Right cardiac atrium (tissue), 5 donors: ENCODE measurements at regions not wholly inside any gene's neighbourhood (a gene's known extent, or its start where the extent isn't known, plus 50 kb on each side); places are given as distances from the start of the nearest gene placed in this dataset.
"Not testable (repeated sequence)": the region's sequence is repeated elsewhere in the genome, so short reads cannot be mapped to it uniquely, and the experiment has no call there.

Experiments
- ATAC-seq, 2 donors: fragments of 200-7000 bp; cut with Tn5 transposase; one replicate each; pipeline versions ENCODE4 v1.8.0 to v1.9.1; 2020; ENCODE audit warnings: moderate library complexity in 2 of 2, mild to moderate bottlenecking in 1 of 2
- DNase-seq, 3 donors: peaks; one replicate each; pipeline ENCODE4 v3.0.0-alpha.2; 2020
- H3K27ac ChIP-seq: one replicate; pipeline ENCODE4 v1.5.1; 2013; ENCODE audit warnings: mild to moderate bottlenecking, low read length, control low read depth, moderate library complexity
- H3K27me3 ChIP-seq: one replicate; pipeline ENCODE4 v1.6.1; 2013; ENCODE audit not compliant: control insufficient read depth, insufficient read depth
- H3K4me1 ChIP-seq: one replicate; pipeline ENCODE4 v1.6.1; 2013; ENCODE audit warnings: low read length; ENCODE audit not compliant: control insufficient read depth, insufficient read depth
- H3K4me3 ChIP-seq: one replicate; pipeline ENCODE4 v1.5.1; 2013; ENCODE audit warnings: low read length, control low read depth
- H3K9me3 ChIP-seq: one replicate; pipeline ENCODE4 v1.6.1; 2013; ENCODE audit warnings: low read length; ENCODE audit not compliant: control insufficient read depth
- WGBS: extraction: QIAGEN DNeasy Blood & Tissue Kit; methylation state at CpG from one replicate; pipeline ENCODE4 v1.1.7; 2013; 5-methylcytosine and 5-hydroxymethylcytosine counted together
- intact Hi-C, 4 donors: fragments of 100-400 bp; cut with DNase I; formaldehyde crosslinking; loops; one replicate each; pipeline versions ENCODE4 v1.11.0 to v1.14.0; 2022 to 2023
- donor health status: healthy with polysubstance abuse.
- donor health status: DM: no; HTN: yes; CAD: no.
- donor health status: DM: no; HTN: no; CAD: no.
- donor health status: DM: no; HTN: yes; CAD: no; lungs with severe emphysema.
- donor health status: DM: yes; HTN: yes; CAD: no.

- H3K4me3 ChIP-seq: peak overlapping the region; percentile 76
- intact Hi-C loops, H3K27me3 ChIP-seq, H3K4me1 ChIP-seq, H3K9me3 ChIP-seq: not testable (repeated sequence)
- DNase-seq: peak; percentile 88 to 94 (median 94)
- ATAC-seq: peak; percentile 97 to 99
- peak overlapping the region; percentile 51 for H3K27ac ChIP-seq
- WGBS: 2% methylated on average over 45 of the region's 45 CpGs
Measured at GRCh38 chr1:148402152-148403084, 80.7 kb downstream of the PPIAL4G start.

DNA sequence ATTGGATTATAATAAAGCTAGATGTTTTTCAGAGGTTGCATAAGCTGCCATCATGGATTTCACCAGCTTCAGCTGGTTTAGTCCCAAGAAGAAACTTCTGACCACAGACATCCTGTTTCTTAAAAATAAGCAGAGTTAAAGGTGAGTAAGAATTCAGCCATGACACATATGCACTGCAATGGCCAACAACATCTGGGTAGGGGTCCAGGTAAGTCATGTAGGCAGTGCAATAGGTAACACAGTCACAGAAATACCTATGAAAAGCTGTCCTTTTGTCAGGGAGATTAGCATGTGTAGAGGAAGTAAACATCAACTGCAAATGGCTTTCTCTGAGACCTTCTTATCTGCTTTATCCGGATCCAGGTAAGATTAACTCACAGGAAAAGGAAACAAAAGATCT lies 85.6 kb downstream of the PPIAL4G start:
- DNase-seq, H3K27ac ChIP-seq, H3K9me3 ChIP-seq, H3K4me3 ChIP-seq, H3K4me1 ChIP-seq, intact Hi-C loops, ATAC-seq, H3K27me3 ChIP-seq: not testable (repeated sequence)
- 53% methylated on average over 1 of the region's 1 CpG for WGBS

DNA sequence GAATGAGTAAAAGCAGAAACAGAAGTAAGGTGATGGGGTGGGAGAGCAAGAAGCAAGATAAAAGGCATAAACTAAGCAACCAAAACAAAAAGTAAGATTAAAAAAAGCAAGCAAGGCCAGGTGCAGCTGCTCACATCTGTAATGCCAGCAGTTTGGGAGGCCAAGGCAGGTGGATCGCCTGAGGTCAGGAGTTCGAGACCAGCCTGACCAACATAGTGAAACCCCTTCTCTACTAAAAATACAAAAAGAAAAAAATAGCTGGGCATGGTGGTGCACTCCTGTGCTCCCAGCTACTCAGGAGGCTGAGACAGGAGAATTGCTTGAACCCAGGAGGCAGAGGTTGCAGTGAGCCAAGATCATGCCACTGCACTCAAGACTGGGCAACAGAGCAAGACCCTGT lies 90.6 kb downstream of the PPIAL4G start:
- H3K27ac ChIP-seq, H3K4me3 ChIP-seq, ATAC-seq, intact Hi-C loops, H3K27me3 ChIP-seq, H3K9me3 ChIP-seq, H3K4me1 ChIP-seq, DNase-seq: not testable (repeated sequence)
- 96% methylated on average over 2 of the region's 2 CpGs for WGBS

GRCh38 chr1:148391323-148391722 lies 91.8 kb downstream of the PPIAL4G start:
- H3K4me3 ChIP-seq, H3K27ac ChIP-seq, H3K27me3 ChIP-seq, H3K4me1 ChIP-seq, H3K9me3 ChIP-seq, intact Hi-C loops, ATAC-seq, DNase-seq: not testable (repeated sequence)
- 89% methylated on average over 4 of the region's 4 CpGs for WGBS

- Histone ChIP-seq H3K9me3 (no peaks in the 10 kb centered on the region), H3K4me3 (peak overlapping the region; percentile 35), H3K4me1 (no peaks in the 10 kb centered on the region), H3K27ac (peak overlapping the region; percentile 49), H3K27me3 (no peaks in the 10 kb centered on the region)
- intact Hi-C loops: no loop called here
- ATAC-seq: no peak
- DNase-seq: no peak
- WGBS: 31% methylated on average over 6 of the region's 6 CpGs
Measured at GRCh38 chr1:148389027-148389339, 94.1 kb downstream of the PPIAL4G start.

DNA sequence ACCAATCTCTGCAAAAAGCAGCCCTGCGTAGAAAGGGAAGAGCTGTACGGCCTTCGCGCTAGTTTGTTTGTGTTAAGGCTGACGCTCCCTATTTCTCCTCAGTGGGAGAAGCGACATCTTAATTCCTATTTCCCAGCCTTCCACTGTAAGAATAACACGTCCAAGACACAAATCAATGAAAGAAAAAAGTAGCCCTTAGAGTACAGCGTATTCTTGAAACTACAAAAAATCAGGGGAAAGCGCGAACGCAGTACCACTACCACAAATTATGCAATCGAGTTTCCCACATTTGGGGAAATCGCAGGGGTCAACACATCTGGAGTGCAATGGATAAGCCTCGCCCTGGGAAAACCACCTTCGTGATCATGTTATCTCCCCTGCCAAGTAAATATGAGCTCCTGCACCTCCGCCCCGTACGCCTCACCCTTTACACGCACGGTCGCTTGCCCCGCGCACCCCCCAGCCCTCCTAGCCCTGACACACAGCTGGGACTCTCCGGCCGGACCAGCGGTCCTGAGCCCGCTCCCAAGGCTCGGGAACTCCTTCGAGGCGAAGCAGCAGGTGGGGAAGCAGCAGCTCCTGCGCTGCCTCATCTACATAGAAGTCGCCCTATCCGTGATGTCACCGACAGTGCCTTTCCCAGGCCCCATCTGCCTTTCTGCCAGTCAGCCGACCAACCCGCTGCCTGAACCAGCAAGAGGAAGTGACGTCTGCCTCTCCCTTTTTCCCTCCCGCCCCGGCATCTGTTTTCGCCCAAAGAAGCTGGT lies 94.7 kb downstream of the PPIAL4G start:
- Histone ChIP-seq H3K27me3 (no peaks in the 10 kb centered on the region), H3K4me1 (no peaks in the 10 kb centered on the region), H3K9me3 (no peaks in the 10 kb centered on the region), H3K27ac (peak overlapping the region; percentile 49), H3K4me3 (peak overlapping the region; percentile 35)
- intact Hi-C loops: no loop called here
- DNase-seq: peak; percentile 90 to 95 (median 93)
- peak; percentile 94 to 97 for ATAC-seq
- WGBS: 6% methylated on average over 40 of the region's 40 CpGs

DNA sequence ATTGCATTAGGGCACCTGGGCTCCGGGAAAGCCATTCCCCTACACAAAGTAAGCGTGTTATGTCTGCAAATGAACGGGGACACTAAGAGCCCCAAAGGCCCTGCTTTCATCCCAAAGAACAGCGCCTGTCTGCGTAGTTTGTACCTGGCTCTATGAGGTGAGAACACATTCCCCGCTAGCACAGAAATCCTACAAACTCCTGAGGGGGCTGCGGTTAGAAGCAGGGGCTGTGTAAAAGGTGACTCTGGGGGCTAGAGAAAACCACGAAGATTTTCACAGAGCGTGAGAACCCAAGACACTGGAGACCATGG lies 95.2 kb downstream of the PPIAL4G start:
- H3K4me3 ChIP-seq, ATAC-seq, H3K4me1 ChIP-seq, H3K27me3 ChIP-seq, H3K9me3 ChIP-seq, intact Hi-C loops, DNase-seq: not testable (repeated sequence)
- WGBS: 52% methylated on average over 9 of the region's 9 CpGs
- H3K27ac ChIP-seq: peak overlapping the region; percentile 30

GRCh38 chr1:148387122-148387948 lies 95.8 kb downstream of the PPIAL4G start:
- H3K4me3 ChIP-seq, H3K4me1 ChIP-seq, H3K27ac ChIP-seq, ATAC-seq, H3K27me3 ChIP-seq, DNase-seq, H3K9me3 ChIP-seq, intact Hi-C loops: not testable (repeated sequence)
- 77% methylated on average over 18 of the region's 18 CpGs for WGBS

DNA sequence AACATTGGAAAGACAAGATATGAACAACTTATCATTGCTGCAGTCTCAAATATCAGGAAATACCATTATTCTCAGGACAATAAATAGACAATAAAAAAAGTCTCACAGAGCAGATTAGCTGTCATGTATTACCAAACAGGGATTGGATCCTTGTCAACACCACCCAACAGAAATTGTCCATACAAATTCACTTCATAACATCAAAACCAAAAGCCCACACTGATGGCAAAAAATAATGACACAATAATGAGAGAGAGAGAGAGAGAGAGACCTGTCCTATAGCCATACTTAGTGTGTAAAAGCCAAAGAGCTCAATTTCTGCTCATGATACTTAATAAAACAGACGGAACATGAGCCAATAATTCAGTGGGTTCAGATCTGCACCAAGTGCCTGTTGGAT lies 96.5 kb downstream of the PPIAL4G start:
- Histone ChIP-seq H3K9me3 (no peaks in the 10 kb centered on the region), H3K27ac (no peak overlapping the region), H3K4me3 (no peak overlapping the region), H3K27me3 (no peaks in the 10 kb centered on the region), H3K4me1 (no peaks in the 10 kb centered on the region)
- ATAC-seq (no peak), DNase-seq (no peak)
- intact Hi-C loops: no loop called here
- 98% methylated on average over 1 of the region's 1 CpG for WGBS

GRCh38 chr1:148386031-148386398 lies 97.1 kb downstream of the PPIAL4G start:
- H3K9me3 ChIP-seq, intact Hi-C loops, DNase-seq, H3K27me3 ChIP-seq, ATAC-seq, H3K4me1 ChIP-seq, H3K27ac ChIP-seq, H3K4me3 ChIP-seq: not testable (repeated sequence)
- 90% methylated on average over 4 of the region's 4 CpGs for WGBS
